SHP77 treated with DMSO at 0.1 percent for 48 hours (cell line): ENCODE measurements at regions not wholly inside any gene's neighbourhood (a gene's known extent, or its start where the extent isn't known, plus 50 kb on each side); places are given as distances from the start of the nearest gene placed in this dataset.
"Not testable (repeated sequence)": the region's sequence is repeated elsewhere in the genome, so short reads cannot be mapped to it uniquely, and the experiment has no call there.

Experiments
- DNase-seq: peaks from one replicate; lab custom pipeline; 2025; lab: John Stamatoyannopoulos, UW

DNA sequence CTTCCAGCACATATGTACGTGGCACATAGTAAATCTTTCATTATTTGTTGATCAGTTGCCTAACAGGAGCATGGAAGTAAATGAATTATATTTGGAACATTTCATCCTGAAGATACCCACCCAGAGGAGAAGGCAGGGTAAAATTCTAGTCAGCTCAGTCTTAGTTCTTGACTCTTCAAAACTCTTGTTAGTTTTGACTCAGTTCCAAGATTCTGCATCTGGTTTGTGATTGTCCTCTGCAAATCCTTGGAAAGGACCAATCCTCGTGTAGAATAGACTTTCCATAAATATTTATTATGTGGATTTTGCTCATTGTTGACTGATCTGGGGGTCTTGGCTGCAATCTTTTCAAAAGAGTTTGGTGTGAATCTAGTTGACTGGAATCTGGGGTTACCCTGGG is 257.5 kb upstream of the FAT1 start:
- DNase-seq: no peak

DNA sequence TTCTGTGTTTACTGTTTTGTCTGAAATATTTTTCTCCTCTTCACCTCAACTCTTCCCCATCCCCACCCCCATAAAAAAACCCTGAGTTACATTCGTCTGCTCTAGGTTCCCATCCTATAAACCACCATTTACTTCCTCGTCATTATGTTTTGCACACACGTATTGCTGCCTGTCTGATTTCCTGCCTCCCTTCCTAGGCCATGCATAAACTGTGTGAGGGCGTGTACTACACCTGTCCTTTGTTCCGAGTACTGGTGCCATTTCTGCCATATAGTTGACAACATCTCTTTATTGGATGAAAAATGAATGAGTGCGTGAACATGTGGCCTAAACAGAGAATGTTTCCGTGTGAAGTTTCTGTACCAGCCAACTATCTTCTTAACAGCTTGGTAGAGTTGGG is 258.5 kb upstream of the FAT1 start:
- DNase-seq: no peak

DNA sequence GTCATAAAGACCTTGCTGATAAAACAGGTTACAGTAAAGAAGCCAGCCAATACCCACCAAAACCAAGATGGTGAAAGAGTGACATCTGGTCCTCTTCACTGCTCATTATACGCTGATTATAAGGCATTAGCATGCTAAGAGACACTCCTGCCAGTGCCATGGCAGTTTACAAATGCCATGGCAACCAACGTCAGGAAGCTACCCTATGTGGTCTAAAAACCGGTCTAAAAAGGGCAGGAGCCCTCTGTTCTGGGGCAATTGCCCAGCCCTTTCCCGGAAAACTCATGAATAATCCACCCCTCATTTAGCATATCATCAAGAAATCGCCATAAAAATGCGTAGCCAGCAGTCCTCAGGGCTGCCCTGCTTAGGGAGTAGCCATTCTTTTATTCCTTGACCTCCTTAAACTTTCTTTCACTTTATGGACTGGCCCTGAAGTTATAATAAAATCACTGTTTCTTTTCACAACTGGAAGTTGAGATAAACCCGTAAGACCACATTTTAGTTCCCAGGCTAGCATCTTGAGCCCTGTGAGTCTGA is 260.5 kb upstream of the FAT1 start:
- DNase-seq: no peak

DNA sequence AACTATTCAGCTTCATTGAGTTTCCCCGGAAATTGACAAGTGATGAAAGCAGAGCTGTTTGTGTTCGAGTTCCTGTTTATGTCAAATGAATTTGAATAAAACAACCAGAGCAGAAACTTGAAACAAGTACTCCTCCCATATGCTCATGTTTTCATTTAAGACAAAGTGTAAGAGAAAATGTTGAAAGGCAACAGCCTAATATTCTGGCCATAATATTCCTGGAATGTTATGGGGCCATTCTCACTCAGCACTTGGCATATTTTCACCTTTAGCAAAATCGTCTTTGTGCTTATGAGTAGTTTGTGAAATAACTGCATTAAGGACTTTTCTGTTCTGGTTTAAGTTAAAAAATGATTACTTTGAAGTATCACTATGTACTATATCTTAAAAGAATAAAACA is 276.0 kb upstream of the FAT1 start:
- no peak for DNase-seq

DNA sequence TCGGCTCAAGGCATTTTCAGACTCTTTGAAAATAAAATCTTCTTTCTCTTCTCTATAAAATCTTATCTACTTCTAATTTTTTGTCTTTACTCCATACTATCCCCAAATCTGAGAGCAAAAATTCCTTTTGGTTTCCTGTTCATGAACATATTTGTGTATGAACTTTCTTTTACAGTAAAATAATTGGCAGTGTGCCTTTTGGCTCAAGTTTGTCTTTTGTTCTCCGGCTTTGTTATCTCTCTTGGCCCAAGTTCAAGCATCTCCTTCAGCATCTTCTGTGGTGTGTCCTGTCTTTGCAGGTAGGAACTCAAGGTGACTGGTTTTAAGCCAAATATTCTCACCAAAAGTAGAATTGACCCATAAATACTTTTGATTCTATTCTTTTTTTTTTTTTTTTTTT is 276.6 kb upstream of the FAT1 start:
- no peak for DNase-seq

DNA sequence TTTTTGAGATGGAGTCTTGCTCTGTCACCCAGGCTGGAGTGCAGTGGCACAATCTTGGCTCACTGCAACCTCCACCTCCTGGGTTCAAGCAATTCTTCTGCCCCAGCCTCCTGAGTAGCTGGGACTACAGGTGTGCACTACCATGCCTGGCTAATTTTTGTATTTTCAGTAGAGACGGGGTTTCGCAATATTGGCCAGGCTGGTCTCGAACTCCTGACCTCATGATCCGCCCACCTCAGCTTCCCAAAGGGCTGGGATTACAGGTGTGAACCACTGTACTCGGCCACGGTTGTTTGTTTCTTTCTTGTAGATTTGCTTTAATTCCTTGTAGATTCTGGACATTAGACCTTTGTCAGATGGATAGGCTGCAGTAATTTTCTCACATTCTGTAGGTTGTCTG is 278.5 kb upstream of the FAT1 start:
- DNase-seq: not testable (repeated sequence)

DNA sequence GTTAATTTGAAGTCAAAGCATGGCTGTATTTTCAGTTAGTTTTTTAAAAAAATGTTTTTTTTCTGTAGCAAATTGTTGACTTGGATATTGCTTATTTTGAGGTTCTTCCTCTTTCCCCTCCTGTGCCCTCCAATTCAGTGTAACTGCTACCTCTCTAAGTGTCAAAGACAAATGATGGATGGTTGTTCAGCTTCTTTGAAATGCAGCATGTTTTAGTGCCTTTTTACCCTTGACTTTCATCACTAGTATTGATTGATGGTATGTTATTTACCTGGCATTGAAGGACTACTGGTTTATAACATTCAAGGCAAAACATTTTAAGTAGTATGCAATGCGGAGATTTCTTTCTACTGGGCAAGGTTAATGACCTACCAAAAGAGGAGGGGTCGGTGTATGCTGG is 281.0 kb upstream of the FAT1 start:
- DNase-seq: no peak

DNA sequence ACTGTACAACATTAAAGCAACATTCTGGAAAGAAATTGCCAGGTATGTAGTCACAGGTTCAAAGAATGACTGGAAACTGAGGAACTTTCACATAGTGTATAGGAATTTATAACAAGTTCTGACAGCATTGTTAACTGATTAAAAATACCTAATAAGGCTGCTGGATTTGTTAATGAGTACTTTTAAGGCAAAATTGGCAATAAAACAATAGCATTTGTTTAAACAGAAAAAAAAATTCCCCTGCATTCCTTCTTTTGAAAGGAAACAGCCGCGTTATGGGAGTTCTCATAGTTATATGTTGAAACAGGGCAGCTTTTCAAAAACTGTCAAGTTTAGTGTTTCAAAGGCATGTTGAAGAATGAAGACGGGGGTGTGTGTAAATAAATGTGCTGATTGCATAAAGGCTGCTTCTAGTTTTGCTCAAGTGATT is 282.5 kb upstream of the FAT1 start:
- no peak for DNase-seq

DNA sequence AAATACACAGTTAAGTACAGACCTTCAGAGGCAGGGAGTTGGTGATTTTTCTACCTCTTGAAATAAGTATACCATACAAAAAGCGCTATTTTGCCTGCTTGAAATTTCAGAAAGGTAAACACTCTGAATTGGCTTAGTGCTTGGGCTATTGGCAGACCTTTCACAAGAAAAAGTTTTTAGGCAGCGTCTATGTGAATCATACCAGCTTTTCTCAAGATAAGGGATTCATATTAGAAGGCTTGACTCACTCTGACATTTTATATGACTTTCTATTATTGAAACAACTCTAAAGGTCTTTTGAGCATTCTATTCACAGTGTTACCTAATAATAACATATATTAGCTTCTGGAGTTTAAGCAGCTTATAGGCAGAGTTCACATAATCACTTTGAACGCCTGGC is 286.4 kb upstream of the FAT1 start:
- DNase-seq: no peak

DNA sequence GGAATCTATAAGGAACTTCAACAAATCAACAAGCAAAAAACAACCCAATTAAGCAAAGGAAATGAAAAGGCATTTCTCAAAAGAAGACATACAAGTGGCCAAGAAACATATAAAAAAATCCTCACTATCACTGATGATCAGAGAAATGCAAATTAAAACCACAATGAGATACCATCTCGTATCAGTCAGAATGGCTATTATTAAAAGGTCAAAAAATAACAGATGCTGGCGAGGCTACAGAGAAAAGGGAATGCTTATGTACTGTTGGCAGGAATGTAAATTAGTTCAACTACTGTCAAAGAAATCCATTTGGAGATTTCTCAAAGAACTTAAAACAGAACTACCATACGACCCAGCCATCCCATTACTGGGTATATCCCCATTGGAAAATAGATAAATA is 292.4 kb upstream of the FAT1 start:
- no peak for DNase-seq

DNA sequence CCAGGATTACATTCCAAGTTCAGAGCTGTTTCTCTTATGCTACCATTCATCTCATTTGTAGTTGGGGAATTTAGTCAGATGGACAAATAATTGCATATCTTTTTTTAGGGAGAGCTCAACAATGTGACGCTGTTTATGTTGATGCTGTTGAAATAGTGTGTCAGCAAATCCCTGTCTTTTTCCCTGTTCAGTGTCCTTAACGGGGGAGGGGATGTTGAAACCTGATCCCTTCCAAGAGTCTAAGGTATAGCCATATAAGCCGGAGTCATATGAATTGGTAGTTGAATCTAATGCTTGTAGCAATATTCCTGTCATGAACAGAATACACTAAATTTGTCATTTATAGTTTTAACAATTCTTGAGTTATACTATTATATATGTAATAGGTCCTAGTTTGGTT is 293.5 kb upstream of the FAT1 start:
- no peak for DNase-seq

DNA sequence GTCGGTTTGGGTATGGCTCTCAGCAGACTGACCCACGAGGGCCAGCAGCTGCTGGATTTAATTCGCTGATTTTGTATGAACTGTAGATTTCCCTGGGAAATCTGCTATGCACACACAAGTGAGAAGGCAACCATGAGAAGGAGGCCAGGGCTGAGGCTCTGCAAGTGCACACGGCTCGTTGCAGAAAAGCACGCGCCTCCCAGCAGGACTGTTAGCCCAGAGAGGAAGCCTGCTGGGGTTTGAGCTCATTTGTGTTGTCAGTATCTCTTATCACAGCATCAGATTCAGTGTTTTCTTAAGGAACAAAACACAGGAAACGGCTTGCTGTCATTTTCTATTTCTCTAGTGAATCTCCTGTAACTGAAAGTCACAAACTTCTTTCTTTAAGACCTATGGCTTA is 296.2 kb upstream of the FAT1 start:
- DNase-seq: no peak

DNA sequence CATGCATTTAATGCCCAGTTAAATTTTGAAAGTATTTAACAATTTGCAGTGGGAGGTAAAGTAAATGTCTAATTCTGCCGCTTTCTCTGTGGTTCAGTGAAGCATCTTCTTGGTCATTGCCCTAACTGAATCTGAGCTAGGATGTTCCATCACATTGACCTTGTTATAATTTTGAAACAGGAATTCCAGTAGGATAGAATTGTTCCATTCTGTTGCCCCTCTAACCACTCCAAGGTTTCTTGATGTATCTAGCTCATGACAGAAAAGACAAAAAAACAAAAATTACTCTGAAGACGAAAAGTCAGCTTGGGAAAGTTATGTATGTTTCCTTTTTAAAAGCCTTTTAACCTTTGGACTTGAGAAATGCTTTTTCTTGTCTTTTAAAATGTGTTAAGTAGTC is 297.0 kb upstream of the FAT1 start:
- no peak for DNase-seq

DNA sequence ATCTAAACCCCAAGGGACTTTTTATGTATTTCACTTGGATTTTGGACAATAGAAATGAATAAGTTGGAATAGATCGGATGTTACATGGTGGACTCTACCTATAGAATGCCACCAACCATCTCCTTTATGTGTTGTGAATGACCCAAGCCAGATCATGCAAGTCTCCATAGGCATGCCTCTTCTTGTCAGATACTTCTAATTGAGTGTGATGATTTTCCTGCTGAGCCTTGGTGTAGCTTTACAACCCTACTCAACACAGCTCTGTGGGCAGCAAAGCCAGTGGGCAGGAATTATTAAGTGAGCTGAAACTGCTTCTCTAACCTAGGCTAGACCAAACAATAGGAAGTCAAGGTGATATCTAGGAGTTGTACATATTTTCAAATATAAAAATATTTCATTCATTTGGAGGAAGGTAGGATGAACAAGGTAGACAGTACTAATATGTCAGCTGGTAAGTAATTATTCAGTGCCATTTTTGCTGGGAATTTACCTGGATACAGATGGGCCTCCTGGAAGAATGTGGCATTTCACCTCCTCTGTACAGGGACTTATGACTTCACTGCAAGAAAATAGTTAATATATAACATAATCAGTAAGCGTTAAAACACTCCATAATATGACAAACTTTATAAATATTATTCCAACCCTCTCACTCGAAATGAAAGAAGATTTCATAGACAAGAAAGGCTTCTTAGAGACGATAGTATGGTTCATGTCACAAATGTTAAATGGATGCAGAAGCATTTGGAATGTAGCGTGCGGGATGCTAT is 298.0 kb upstream of the FAT1 start:
- DNase-seq: no peak

DNA sequence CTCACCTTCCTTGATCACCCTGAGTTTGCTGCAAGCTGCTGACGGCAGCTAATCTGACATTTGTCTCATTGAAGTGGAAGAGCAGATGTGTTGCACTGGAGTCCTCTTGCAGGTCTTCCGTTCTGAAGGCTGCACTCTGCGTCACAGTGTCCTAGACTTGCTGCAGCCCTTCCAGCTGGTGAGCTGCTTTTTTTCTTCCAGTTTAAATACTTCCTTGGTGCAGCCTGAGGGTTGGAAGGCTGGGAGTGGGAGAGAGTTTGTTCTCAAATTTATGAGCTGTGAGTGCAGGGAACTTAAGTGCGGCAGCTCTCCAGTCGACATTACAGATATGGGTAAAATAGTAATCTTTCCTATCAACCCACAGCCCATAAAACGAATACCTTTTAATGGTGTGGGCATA is 303.6 kb upstream of the FAT1 start:
- peak; percentile 30 for DNase-seq

DNA sequence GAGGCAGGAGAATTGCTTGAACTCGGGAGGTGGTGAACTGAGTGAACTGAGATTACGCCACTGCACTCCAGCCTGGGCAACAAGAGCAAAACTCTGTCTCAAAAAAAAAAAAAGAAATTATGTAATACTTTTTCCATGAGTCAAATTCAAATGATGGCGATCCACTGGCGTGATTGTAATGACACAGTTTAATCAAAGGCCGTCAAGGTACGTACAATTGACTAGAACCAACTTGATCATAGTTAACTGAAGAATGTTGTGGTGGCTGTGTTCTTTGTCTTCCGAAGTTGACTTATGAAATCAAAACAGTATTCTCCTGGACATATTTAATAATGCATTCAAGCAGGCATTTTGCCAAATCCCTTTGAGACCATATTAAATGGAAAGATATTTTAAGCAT is 318.6 kb upstream of the FAT1 start:
- DNase-seq: no peak

DNA sequence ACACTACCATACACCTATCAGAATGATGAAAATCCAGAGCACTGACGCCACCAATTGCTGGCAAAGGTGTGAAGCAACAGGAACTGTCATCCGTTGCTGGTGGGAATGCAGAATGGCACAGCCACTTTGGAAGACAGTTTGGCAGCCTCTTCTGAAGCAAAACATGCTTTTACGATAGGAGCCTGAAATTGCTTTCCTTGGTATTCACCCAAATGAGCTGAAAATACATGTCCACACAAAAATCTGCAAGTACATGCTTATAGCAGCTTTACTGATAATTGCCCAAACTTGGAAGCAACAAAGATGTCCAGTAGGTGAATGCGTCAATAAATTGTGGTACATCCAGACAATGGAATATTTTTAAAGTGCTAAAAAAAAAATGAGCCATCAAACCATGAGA is 322.8 kb upstream of the FAT1 start:
- no peak for DNase-seq

DNA sequence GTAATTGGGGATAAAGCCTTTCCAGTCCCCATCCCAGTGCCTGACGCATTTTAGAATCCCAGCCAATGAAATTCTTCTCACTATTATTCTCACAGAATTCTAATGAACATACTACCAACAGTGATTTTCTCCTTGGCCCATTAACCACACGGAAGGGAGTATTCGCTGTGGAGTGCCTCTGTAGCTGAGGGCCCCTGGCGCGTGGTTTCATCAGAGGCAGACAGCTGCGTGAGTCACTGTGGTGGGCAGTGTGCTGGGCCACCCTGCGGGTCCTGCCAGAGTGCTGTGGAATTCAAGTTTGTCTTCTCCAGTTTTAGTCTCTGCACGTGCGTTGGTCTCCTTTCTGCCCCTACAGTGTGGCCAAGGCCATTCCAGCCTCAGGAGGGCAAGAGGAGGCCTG is 335.4 kb upstream of the FAT1 start:
- DNase-seq: no peak

DNA sequence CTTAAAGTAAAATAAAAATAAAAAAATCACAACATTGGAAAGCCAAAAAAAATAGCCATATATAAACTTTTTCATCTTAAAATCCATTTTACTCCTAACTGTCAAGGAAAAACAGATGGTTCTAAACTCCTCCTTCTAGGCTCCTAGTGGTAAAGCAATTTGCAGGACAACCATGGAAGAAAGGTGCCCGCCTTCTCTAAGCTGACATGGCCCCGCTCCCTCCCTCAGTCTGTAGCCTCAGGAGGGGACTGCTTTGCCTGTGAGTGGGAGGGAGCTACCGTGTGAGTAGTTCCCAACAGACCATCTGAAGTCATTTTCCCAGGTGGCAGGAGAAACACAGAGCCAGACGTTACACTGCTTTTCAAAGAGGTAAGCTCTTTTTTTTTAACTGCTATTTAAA is 336.2 kb upstream of the FAT1 start:
- no peak for DNase-seq

DNA sequence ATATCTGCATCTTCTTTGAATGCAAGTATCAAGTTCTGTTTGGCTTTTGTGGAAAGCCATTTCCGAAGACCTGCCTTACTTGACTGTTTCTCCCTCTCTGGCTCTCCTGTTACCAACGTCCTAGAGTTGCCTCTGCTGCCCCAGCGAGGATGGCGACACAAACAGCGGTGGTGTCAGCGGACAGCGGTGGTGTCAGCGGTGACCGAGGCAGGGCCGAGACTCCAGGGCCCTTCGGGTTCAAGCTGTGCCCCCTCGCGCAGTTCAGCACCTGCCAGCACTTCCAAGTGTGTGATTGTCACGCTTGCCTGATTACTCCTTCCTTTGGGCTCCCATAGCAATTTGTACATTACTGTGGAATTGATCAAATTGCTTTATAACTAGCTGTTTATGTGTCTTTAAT is 336.9 kb upstream of the FAT1 start:
- DNase-seq: no peak

DNA sequence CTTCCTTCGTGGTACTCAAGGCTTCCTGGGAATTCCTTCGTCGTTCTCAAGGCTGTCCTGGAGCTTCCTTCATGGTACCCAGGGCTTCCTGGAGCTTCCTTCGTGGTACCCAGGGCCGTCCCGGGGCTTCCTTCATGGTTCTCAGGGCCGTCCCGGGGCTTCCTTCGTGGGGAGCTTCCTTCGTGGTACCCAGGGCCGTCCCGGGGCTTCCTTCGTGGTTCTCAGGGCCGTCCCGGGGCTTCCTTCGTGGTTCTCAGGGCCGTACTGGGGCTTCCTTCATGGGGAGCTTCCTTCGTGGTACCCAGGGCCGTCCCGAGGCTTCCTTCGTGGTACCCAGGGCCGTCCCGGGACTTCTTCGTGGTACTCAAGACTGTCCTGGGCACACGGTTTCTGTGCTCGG is 339.6 kb upstream of the FAT1 start:
- DNase-seq: no peak

DNA sequence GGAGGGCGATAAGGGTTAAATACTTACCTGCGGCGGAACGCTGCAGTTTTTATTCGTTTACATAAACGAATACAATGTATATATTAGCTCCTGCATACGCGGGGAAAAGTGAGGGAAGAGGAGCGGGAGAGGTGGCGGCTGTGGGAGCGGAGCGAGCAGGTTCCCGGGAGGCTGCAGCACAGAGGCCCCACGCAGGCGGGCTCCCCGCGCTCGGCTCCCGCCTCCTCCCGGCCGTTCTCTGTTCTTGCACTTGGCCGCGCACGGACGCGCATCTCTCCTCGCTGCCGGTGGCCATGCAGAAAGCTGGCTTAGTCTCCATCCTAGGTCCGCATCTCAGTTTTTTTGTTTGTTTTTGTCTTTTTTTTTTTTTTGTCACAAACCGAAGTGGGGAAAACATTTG is 340.4 kb upstream of the FAT1 start:
- no peak for DNase-seq

DNA sequence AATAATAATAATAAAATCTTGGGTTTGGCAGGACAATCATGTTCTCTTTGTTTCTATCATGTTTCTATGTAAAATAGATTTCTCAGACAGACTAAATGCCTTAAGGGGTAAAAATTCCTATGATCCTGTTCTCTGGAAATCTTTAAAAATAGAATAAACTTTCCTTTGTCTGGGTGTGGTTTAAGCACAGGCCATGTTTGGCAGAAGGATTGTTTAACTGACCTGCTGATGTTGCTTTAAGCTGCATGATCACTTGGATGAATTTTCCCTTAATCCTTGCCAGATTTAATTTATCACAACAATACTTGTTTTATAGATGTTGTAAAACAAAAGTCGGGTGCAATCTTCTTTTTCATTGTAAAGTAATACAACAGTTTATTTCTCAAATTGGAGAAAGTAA is 341.7 kb upstream of the FAT1 start:
- no peak for DNase-seq

DNA sequence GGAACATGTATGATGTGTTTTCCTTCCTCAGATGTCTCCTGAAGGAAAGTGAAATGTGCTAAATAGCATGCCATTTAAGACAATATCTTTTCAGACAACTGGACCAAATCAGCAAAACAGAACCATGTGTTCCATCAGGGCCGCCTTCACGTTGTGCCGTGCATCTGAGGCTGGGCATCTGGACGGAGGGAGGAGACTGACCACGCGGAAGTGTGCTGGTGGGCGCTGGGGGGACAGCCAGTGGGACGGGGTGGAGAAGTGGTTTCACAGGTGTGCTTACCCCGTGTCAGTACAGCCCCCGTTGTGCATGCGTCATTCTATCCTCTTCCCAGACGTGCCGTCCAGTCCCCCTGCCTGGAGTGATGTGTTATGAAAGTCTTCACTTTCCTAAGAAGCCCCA is 342.1 kb upstream of the FAT1 start:
- DNase-seq: no peak
